Endothelial cell of umbilical vein (primary cell): ENCODE measurements at regions not wholly inside any gene's neighbourhood (a gene's known extent, or its start where the extent isn't known, plus 50 kb on each side); places are given as distances from the start of the nearest gene placed in this dataset.

Experiments used
- BruUV-seq: library from RNA; stranded (reverse); fragments of 400-500 nt; replicated peaks from 2 replicates; lab custom pipeline; 2021; lab: Mats Ljungman, UMichigan
- CTCF ChIA-PET: fragments of 300-600, 350-600 bp; sonication (Branson Sonifier 250); formaldehyde crosslinking; loops from one replicate; lab custom pipeline; 2021; ENCODE audit warnings: antibody characterized with exemption, inconsistent platforms; lab: Charles Lee
- POLR2A ChIA-PET: fragments of 300-600, 350-600 bp; sonication (Branson Sonifier 250); formaldehyde crosslinking; loops from one replicate; lab custom pipeline; 2021; ENCODE audit warnings: antibody characterized with exemption, inconsistent platforms; lab: Charles Lee
- DNase-seq: peaks from one replicate; pipeline ENCODE4 v3.0.0-alpha.2; 2011; ENCODE audit warnings: low read depth, low spot score
- FAIRE-seq: peaks from 2 replicates; lab custom pipeline; 2011; peaks lifted over from hg19 to GRCh38; lab: Jason Lieb, UNC
- H2AFZ ChIP-seq: 2 replicates; pipeline ENCODE4 v1.6.0; 2012; ENCODE audit warnings: low read depth, low read length, control low read depth, inconsistent platforms
- H3K27ac ChIP-seq: 2 replicates; pipeline ENCODE4 v1.5.1; 2011; ENCODE audit warnings: low read depth, mild to moderate bottlenecking, control low read depth, low read length, moderate library complexity; ENCODE audit not compliant: insufficient read depth
- H3K27me3 ChIP-seq, 2 experiments: 2 replicates each; pipeline versions ENCODE4 v1.6.0 to v1.6.1; 2011; ENCODE audit warnings: low read length in 2 of 2, mixed read lengths in 1 of 2; ENCODE audit not compliant: control insufficient read depth in 2 of 2, insufficient read depth in 2 of 2
- H3K36me3 ChIP-seq, 2 experiments: 2 replicates in 1 of 2; 3 replicates in 1 of 2; pipeline ENCODE4 v1.5.1; 2011; ENCODE audit warnings: low read length in 2 of 2, mild to moderate bottlenecking in 1 of 2, moderate library complexity in 1 of 2; ENCODE audit not compliant: control insufficient read depth in 2 of 2, insufficient read depth in 2 of 2; ENCODE audit errors: extremely low read depth in 1 of 2
- H3K4me1 ChIP-seq: 3 replicates; pipeline ENCODE4 v1.5.1; 2011; ENCODE audit warnings: mild to moderate bottlenecking, low read length; ENCODE audit not compliant: control insufficient read depth, insufficient read depth; ENCODE audit errors: extremely low read depth
- H3K4me2 ChIP-seq: 2 replicates; pipeline ENCODE4 v1.6.1; 2011; ENCODE audit warnings: low read length, control low read depth, mixed read lengths; ENCODE audit not compliant: insufficient read depth
- H3K4me3 ChIP-seq, 3 experiments: fragments of 200-600 bp in 1 of 3; sonication (generic), shearing (Covaris generic) in 1 of 3; replicated peaks in 1 of 3; 2 replicates each; pipeline ENCODE4 v1.5.1; 2011 to 2016; ENCODE audit warnings: control low read depth in 3 of 3, low read length in 3 of 3, mild to moderate bottlenecking in 2 of 3, inconsistent platforms in 1 of 3, low read depth in 1 of 3, moderate library complexity in 1 of 3; ENCODE audit not compliant: insufficient read depth in 1 of 3
- H3K79me2 ChIP-seq: 2 replicates; pipeline ENCODE4 v1.6.0; 2012; ENCODE audit warnings: low read length, inconsistent platforms; ENCODE audit not compliant: control insufficient read depth, insufficient read depth
- H3K9ac ChIP-seq: replicated peaks from 2 replicates; pipeline ENCODE3; 2011; ENCODE audit warnings: low read length, control low read depth; ENCODE audit not compliant: insufficient read depth; ENCODE audit errors: extremely low read depth
- H3K9me1 ChIP-seq: replicated peaks from 3 replicates; pipeline ENCODE4 v1.6.0; 2011; ENCODE audit warnings: mild to moderate bottlenecking, low read length; ENCODE audit not compliant: control insufficient read depth, insufficient read depth; ENCODE audit errors: extremely low read depth
- H3K9me3 ChIP-seq: replicated peaks from 2 replicates; pipeline ENCODE4 v1.5.1; 2012; ENCODE audit warnings: low read length, inconsistent platforms; ENCODE audit not compliant: control insufficient read depth, insufficient read depth
- H4K20me1 ChIP-seq: replicated peaks from 2 replicates; pipeline ENCODE3; 2011; ENCODE audit warnings: mild to moderate bottlenecking, low read length; ENCODE audit not compliant: control insufficient read depth, insufficient read depth; ENCODE audit errors: extremely low read depth
- FOS ChIP-seq: IDR thresholded peaks from 2 replicates; pipeline ENCODE4 v1.6.1; 2011; ENCODE audit warnings: mild to moderate bottlenecking, low read length, moderate library complexity, borderline replicate concordance; ENCODE audit not compliant: insufficient read depth
- MAX ChIP-seq: IDR thresholded peaks from 2 replicates; pipeline ENCODE4 v1.6.1; 2011; ENCODE audit not compliant: insufficient read depth, insufficient read length
- MYC ChIP-seq: IDR thresholded peaks from one replicate; pipeline ENCODE4 v1.6.1; 2011; ENCODE audit warnings: mild to moderate bottlenecking, low read depth, low read length
- POLR2AphosphoS5 ChIP-seq: IDR thresholded peaks from 2 replicates; pipeline ENCODE4 v1.6.1; 2012; ENCODE audit warnings: low read depth, mild to moderate bottlenecking, control low read depth, low read length, moderate library complexity; ENCODE audit not compliant: insufficient read depth
- dilution Hi-C: fragments of 300-500 bp; cut with MboI; formaldehyde crosslinking; loops from one replicate; pipeline ENCODE4 v1.15.0; 2019; ENCODE audit warnings: low sequenced_read_pairs; ENCODE audit not compliant: extremely low pct_ligation_motif_present
- intact Hi-C: fragments of 100-400 bp; cut with micrococcal nuclease; formaldehyde crosslinking; loops from one replicate; pipeline ENCODE4 v1.10.0; 2022

DNA sequence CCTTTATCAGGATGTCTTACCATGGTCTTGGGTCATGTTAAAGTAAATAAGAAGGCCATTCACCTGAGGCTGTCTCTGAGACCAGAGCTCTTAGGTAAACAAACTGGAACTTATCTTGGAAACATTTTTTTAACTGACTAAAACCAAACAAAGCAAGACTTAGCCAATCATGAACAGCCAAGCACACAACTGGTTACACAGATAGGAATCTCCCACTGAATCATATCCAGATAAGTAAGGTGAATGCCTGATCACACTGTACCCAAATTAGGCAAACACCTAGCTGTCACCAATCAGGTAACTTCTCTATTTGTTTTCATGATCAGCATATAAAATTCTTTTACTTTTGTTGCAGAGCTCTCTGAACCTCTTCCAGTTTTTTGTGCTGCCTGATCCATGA is 205.4 kb downstream of the CNTN3 start:
- dilution Hi-C loops (no loop called here), intact Hi-C loops (no loop called here)
- no peaks in the 10 kb centered on the region for H3K4me1 ChIP-seq
- H3K36me3 ChIP-seq, result no peaks in the 10 kb centered on the region
- ChIA-PET POLR2A (no interaction called here), CTCF (no interaction called here)
- no peak overlapping the region for H2AFZ ChIP-seq
- H3K9me1 ChIP-seq, result no peaks in the 10 kb centered on the region
- DNase-seq (no peak), FAIRE-seq (no peak)
- no peaks in the 10 kb centered on the region for H3K79me2 ChIP-seq
- H3K4me2 ChIP-seq, result no peak overlapping the region
- no peaks in the 10 kb centered on the region for H3K27me3 ChIP-seq
- BruUV-seq, result no TSS peak
- H3K9ac ChIP-seq, result no peak overlapping the region
- H3K27ac ChIP-seq, result no peak overlapping the region
- H4K20me1 ChIP-seq, result no peaks in the 10 kb centered on the region
- H3K9me3 ChIP-seq, result no peaks in the 10 kb centered on the region
- no peak for TF ChIP-seq MYC
- H3K4me3 ChIP-seq, result no peak overlapping the region

GRCh38 chr3:74403307-74403706 is 211.2 kb downstream of the CNTN3 start:
- H2AFZ ChIP-seq, result no peak overlapping the region
- H3K9me1 ChIP-seq, result no peaks in the 10 kb centered on the region
- H3K4me3 ChIP-seq, result no peak overlapping the region
- dilution Hi-C loops (no loop called here), intact Hi-C loops (no loop called here)
- H3K27me3 ChIP-seq, result no peaks in the 10 kb centered on the region
- H3K36me3 ChIP-seq, result no peaks in the 10 kb centered on the region
- DNase-seq (no peak), FAIRE-seq (no peak)
- H3K9ac ChIP-seq, result no peak overlapping the region
- TF ChIP-seq MAX (no peak), MYC (no peak), FOS (no peak), POLR2AphosphoS5 (no peak)
- no peaks in the 10 kb centered on the region for H4K20me1 ChIP-seq
- POLR2A ChIA-PET, result no interaction called here
- CTCF ChIA-PET, result no interaction called here
- no TSS peak for BruUV-seq
- no peaks in the 10 kb centered on the region for H3K9me3 ChIP-seq
- no peaks in the 10 kb centered on the region for H3K79me2 ChIP-seq
- H3K4me2 ChIP-seq, result no peak overlapping the region
- H3K4me1 ChIP-seq, result no peaks in the 10 kb centered on the region
- H3K27ac ChIP-seq, result no peak overlapping the region
